Karpas-422 (cell line): ENCODE measurements at regions not wholly inside any gene's neighbourhood (a gene's known extent, or its start where the extent isn't known, plus 50 kb on each side); places are given as distances from the start of the nearest gene placed in this dataset.
A peak's percentile ranks its signal among the peaks of the same experiment; 100 is the strongest.

Source experiments
- DNase-seq: peaks from one replicate; pipeline ENCODE4 v3.0.0-alpha.2; 2015
- H2AFZ ChIP-seq: fragments of 200-600 bp; sonication (generic); 2 replicates; pipeline ENCODE4 v1.6.1; 2014; ENCODE audit warnings: antibody characterized with exemption, low read length, mixed read lengths
- H3K27ac ChIP-seq: fragments of 200-600 bp; sonication (generic); 2 replicates; pipeline ENCODE4 v1.5.1; 2014; ENCODE audit warnings: mild to moderate bottlenecking, low read length, moderate library complexity
- H3K27me3 ChIP-seq: fragments of 200-600 bp; sonication (generic); 2 replicates; pipeline ENCODE4 v1.6.1; 2014; ENCODE audit warnings: low read length, mixed read lengths
- H3K36me3 ChIP-seq: fragments of 200-600 bp; sonication (generic); 2 replicates; pipeline ENCODE4 v1.6.1; 2014; ENCODE audit warnings: low read length, mixed read lengths; ENCODE audit not compliant: insufficient read depth
- H3K4me1 ChIP-seq: fragments of 200-600 bp; sonication (generic); 2 replicates; pipeline ENCODE4 v1.6.1; 2014; ENCODE audit warnings: mild to moderate bottlenecking, low read length, mixed read lengths
- H3K4me2 ChIP-seq: fragments of 200-600 bp; sonication (generic); 2 replicates; pipeline ENCODE4 v1.6.1; 2014; ENCODE audit warnings: low read length, low read depth, mild to moderate bottlenecking; ENCODE audit not compliant: poor library complexity, severe bottlenecking
- H3K4me3 ChIP-seq: fragments of 200-600 bp; sonication (generic); 2 replicates; pipeline ENCODE4 v1.5.1; 2014; ENCODE audit warnings: mild to moderate bottlenecking, antibody characterized with exemption, low read length, mixed read lengths
- H3K79me2 ChIP-seq: fragments of 200-600 bp; sonication (generic); 2 replicates; pipeline ENCODE4 v1.6.1; 2014; ENCODE audit warnings: mild to moderate bottlenecking, low read length, mixed read lengths
- H3K9ac ChIP-seq: fragments of 200-600 bp; sonication (generic); 2 replicates; pipeline ENCODE4 v1.6.0; 2014; ENCODE audit warnings: low read length
- H3K9me2 ChIP-seq: fragments of 200-600 bp; sonication (generic), shearing (Covaris generic); replicated peaks from 2 replicates; pipeline ENCODE4 v1.6.0; 2014; ENCODE audit warnings: mild to moderate bottlenecking, low read length, moderate library complexity; ENCODE audit not compliant: insufficient read depth
- H3K9me3 ChIP-seq: fragments of 300-700, 200-600 bp; sonication (generic); 2 replicates; pipeline ENCODE4 v1.6.1; 2014; ENCODE audit warnings: low read length, mixed read lengths
- H4K20me1 ChIP-seq: fragments of 200-600 bp; sonication (generic); 2 replicates; pipeline ENCODE4 v1.6.1; 2014; ENCODE audit warnings: mild to moderate bottlenecking, antibody characterized with exemption, low read length, low read depth; ENCODE audit not compliant: insufficient read depth

DNA sequence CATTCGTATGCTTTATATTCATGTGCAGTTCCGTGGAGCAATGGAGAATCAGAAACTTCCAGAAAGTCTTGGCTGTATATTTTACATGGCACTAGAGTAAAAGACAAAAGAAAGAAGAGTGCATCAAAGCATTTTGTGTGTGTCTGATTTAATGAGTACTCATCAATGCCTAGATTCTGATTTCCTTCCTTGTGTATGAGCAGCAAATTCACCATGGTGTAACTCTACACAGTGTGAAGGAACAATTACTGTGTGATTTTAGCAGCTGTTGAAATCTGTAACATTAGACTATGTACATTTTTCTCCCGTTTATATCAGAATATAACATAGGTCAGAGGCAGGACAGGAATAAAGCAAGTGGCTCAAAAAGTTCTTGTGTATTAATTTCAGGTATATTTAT lies 102.0 kb upstream of the TSC22D2 start:
- H3K27ac ChIP-seq, result no peak overlapping the region
- H3K9ac ChIP-seq, result no peak overlapping the region
- H3K36me3 ChIP-seq, result no peaks in the 10 kb centered on the region
- H3K4me3 ChIP-seq, result no peak overlapping the region
- H3K9me2 ChIP-seq, result no peaks in the 10 kb centered on the region
- H4K20me1 ChIP-seq, result no peaks in the 10 kb centered on the region
- no peak for DNase-seq
- peaks cover 9% of the 10 kb centered on the region for H3K4me1 ChIP-seq
- H3K4me2 ChIP-seq, result no peak overlapping the region
- no peaks in the 10 kb centered on the region for H3K79me2 ChIP-seq
- 0 out of 2 replicates have a peak, but pooled peaks cover 2% of the 10 kb centered on the region for H3K27me3 ChIP-seq
- H2AFZ ChIP-seq, result no peak overlapping the region
- H3K9me3 ChIP-seq, result no peaks in the 10 kb centered on the region

- Histone ChIP-seq H3K36me3 (no peaks in the 10 kb centered on the region), H3K9me2 (no peaks in the 10 kb centered on the region), H3K79me2 (no peaks in the 10 kb centered on the region), H4K20me1 (no peaks in the 10 kb centered on the region), H3K4me1 (peaks cover 9% of the 10 kb centered on the region), H3K27me3 (0 out of 2 replicates have a peak, but pooled peaks cover 2% of the 10 kb centered on the region), H3K27ac (no peak overlapping the region), H3K4me3 (no peak overlapping the region), H3K9ac (no peak overlapping the region), H2AFZ (no peak overlapping the region), H3K4me2 (no peak overlapping the region), H3K9me3 (no peaks in the 10 kb centered on the region)
- DNase-seq, result peak; percentile 50
These were observed 104.3 kb upstream of the TSC22D2 start for GRCh38 chr3:150303768-150304167.

- Histone ChIP-seq H3K79me2 (no peaks in the 10 kb centered on the region), H3K9me3 (no peaks in the 10 kb centered on the region), H3K36me3 (no peaks in the 10 kb centered on the region), H3K27me3 (0 out of 2 replicates have a peak, but pooled peaks cover 2% of the 10 kb centered on the region), H3K27ac (no peak overlapping the region), H3K4me2 (no peak overlapping the region), H3K9ac (no peak overlapping the region), H3K4me1 (peaks cover 16% of the 10 kb centered on the region), H3K9me2 (no peaks in the 10 kb centered on the region), H3K4me3 (no peak overlapping the region), H2AFZ (no peak overlapping the region), H4K20me1 (no peaks in the 10 kb centered on the region)
- no peak for DNase-seq
These were observed 105.9 kb upstream of the TSC22D2 start for GRCh38 chr3:150302246-150302645.

DNA sequence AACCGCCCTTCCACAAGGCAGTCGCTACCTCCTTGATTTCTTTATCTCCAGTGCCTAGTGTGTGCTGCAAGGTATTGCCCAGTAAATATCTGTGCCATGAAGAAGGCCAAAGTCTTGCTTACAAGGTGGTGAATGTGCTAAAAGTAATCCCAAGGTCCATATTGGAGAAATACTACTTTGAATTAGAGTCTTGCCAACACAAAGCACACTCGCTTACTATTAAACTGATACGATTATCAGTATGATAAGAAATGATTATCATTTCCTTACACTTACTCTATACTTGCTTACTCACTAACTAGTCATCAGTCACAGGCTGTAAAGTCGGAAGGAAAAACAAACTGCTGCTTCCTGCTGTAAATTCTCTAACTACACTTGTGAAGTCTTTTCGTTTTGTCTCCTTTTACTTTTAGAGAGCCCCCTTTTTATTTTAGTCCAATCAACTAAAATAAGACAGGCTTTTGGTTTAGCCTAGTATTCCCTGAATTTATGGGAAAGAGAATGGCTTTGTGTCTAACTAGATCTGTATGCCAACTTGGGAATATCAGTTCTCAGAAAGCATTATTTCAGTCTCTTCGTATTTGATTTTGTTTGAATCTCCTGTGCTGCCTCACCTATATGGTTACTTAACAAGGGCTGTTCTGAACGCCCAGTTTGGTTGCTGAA lies 107.1 kb upstream of the TSC22D2 start:
- Histone ChIP-seq H3K4me1 (peaks cover 27% of the 10 kb centered on the region), H3K9ac (no peak overlapping the region), H3K27me3 (0 out of 2 replicates have a peak, but pooled peaks cover 2% of the 10 kb centered on the region), H3K36me3 (no peaks in the 10 kb centered on the region), H3K27ac (no peak overlapping the region), H3K79me2 (no peaks in the 10 kb centered on the region), H3K9me2 (no peaks in the 10 kb centered on the region), H3K4me3 (no peak overlapping the region), H4K20me1 (no peaks in the 10 kb centered on the region), H3K4me2 (no peak overlapping the region), H3K9me3 (no peaks in the 10 kb centered on the region), H2AFZ (no peak overlapping the region)
- no peak for DNase-seq

DNA sequence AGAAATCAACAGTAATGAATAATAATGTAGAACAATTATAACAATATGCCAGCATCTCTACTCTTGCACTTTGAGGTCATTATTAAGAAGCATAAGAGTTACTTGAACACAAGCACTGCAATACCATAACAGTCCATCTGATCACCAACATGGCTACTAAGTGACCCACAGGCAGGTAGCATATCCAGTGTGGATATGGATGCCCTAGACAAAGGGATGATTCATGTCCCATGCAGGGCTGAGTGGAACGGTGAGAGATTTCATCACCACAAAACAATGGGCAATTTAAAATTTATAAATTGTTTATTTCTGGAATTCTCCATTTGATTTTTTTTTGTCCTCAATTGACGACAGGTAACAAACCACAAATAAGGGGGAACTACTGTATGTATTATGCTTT lies 107.7 kb upstream of the TSC22D2 start:
- Histone ChIP-seq H3K4me1 (peaks cover 27% of the 10 kb centered on the region), H3K27ac (no peak overlapping the region), H3K27me3 (0 out of 2 replicates have a peak, but pooled peaks cover 2% of the 10 kb centered on the region), H3K9me3 (no peaks in the 10 kb centered on the region), H3K4me3 (no peak overlapping the region), H3K36me3 (no peaks in the 10 kb centered on the region), H3K4me2 (no peak overlapping the region), H4K20me1 (no peaks in the 10 kb centered on the region), H2AFZ (no peak overlapping the region), H3K9ac (no peak overlapping the region), H3K9me2 (no peaks in the 10 kb centered on the region), H3K79me2 (no peaks in the 10 kb centered on the region)
- no peak for DNase-seq

DNA sequence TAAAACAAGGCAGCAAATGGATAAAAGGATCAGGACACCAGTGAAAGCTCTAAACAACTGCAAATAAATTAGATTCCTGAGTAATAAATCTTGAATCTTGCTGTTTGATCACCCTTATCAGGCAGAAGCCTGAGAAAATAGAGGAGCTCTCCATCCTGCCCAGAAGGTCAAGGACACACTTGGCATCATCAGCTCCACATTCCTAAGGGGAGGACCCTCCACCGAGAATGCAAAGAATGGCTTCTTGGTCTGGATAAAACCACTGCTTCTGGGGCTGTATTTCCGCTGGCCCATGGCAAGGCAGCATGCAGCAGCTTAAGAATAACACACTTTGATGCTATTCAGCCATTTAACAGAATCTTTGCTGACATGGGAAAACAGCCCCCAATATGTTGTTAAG lies 108.9 kb upstream of the TSC22D2 start:
- peaks cover 27% of the 10 kb centered on the region for H3K4me1 ChIP-seq
- no peak for DNase-seq
- H4K20me1 ChIP-seq, result no peaks in the 10 kb centered on the region
- H3K27ac ChIP-seq, result no peak overlapping the region
- no peaks in the 10 kb centered on the region for H3K79me2 ChIP-seq
- no peaks in the 10 kb centered on the region for H3K9me3 ChIP-seq
- no peak overlapping the region for H3K4me3 ChIP-seq
- no peaks in the 10 kb centered on the region for H3K36me3 ChIP-seq
- H3K4me2 ChIP-seq, result no peak overlapping the region
- no peaks in the 10 kb centered on the region for H3K9me2 ChIP-seq
- no peak overlapping the region for H2AFZ ChIP-seq
- H3K9ac ChIP-seq, result no peak overlapping the region
- H3K27me3 ChIP-seq, result 0 out of 2 replicates have a peak, but pooled peaks cover 2% of the 10 kb centered on the region

DNA sequence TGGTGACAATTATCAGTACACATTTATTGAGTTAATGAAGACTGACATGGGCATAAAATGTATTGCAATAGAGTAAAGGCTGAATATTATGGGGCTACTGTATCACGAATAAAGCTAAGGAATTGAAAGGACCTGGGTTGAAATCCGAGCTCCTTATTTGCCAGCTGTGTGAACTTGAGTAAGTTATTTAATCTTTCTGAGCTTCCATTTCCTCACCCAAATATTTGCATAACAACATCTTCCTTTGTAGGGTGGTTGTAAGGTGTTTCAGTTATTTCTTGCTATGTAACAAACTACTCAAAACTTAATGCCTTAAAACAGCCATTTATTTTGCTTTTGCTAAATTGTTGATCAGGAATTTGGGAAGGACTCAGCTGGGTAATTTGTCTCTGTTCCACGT lies 111.1 kb upstream of the TSC22D2 start:
- Histone ChIP-seq H2AFZ (no peak overlapping the region), H3K4me2 (peak overlapping the region; percentile 35), H3K36me3 (no peaks in the 10 kb centered on the region), H3K9ac (no peak overlapping the region), H3K4me3 (peak overlapping the region; percentile 13; the same call in 1 of the 2 replicates), H3K27ac (no peak overlapping the region), H3K79me2 (no peaks in the 10 kb centered on the region), H3K9me2 (no peaks in the 10 kb centered on the region), H3K9me3 (no peaks in the 10 kb centered on the region), H3K4me1 (peaks cover 18% of the 10 kb centered on the region), H4K20me1 (no peaks in the 10 kb centered on the region), H3K27me3 (no peaks in the 10 kb centered on the region)
- peak; percentile 61 for DNase-seq

- Histone ChIP-seq H3K4me1 (peaks cover 18% of the 10 kb centered on the region), H3K27ac (no peak overlapping the region), H3K9ac (no peak overlapping the region), H3K9me2 (no peaks in the 10 kb centered on the region), H3K79me2 (no peaks in the 10 kb centered on the region), H2AFZ (no peak overlapping the region), H3K9me3 (no peaks in the 10 kb centered on the region), H3K36me3 (no peaks in the 10 kb centered on the region), H4K20me1 (no peaks in the 10 kb centered on the region), H3K4me2 (peak overlapping the region; percentile 35), H3K27me3 (no peaks in the 10 kb centered on the region), H3K4me3 (no peak overlapping the region)
- no peak for DNase-seq
These were observed 111.9 kb upstream of the TSC22D2 start for GRCh38 chr3:150296123-150296735.
